GM23338 (cell line): ENCODE measurements at regions not wholly inside any gene's neighbourhood (a gene's known extent, or its start where the extent isn't known, plus 50 kb on each side); places are given as distances from the start of the nearest gene placed in this dataset.
"Not testable (repeated sequence)": the region's sequence is repeated elsewhere in the genome, so short reads cannot be mapped to it uniquely, and the experiment has no call there.

Source experiments
- ATAC-seq: fragments of 200-7000 bp; cut with Tn5 transposase; 3 replicates; pipeline ENCODE4 v1.9.1; 2020
- DNase-seq: peaks from one replicate; pipeline ENCODE4 v3.0.0-alpha.2; 2015; ENCODE audit warnings: low spot score
- H2AFZ ChIP-seq: fragments of 200-600 bp; sonication (generic); 2 replicates; pipeline ENCODE4 v1.8.0; 2016; ENCODE audit warnings: antibody characterized with exemption, mild to moderate bottlenecking, moderate library complexity
- H3F3A ChIP-seq: fragments of 200-600 bp; sonication (generic); replicated peaks from 2 replicates; pipeline ENCODE4 v1.8.0; 2017; ENCODE audit warnings: antibody characterized with exemption, mixed run types, low read depth
- H3K27ac ChIP-seq: fragments of 200-600 bp; sonication (generic); 2 replicates; pipeline ENCODE4 v1.6.1; 2016; ENCODE audit warnings: low read depth
- H3K27me3 ChIP-seq: fragments of 200-600 bp; sonication (generic); 2 replicates; pipeline ENCODE4 v1.8.0; 2016; ENCODE audit warnings: mild to moderate bottlenecking, mixed run types, moderate library complexity; ENCODE audit not compliant: insufficient read depth
- H3K36me3 ChIP-seq: fragments of 200-600 bp; sonication (generic); 2 replicates; pipeline ENCODE4 v1.8.0; 2016; ENCODE audit warnings: mild to moderate bottlenecking; ENCODE audit not compliant: insufficient read depth
- H3K4me1 ChIP-seq: fragments of 200-600 bp; sonication (generic); 2 replicates; pipeline ENCODE4 v1.8.0; 2016; ENCODE audit warnings: mild to moderate bottlenecking, moderate library complexity; ENCODE audit not compliant: insufficient read depth
- H3K4me2 ChIP-seq: fragments of 200-600 bp; sonication (generic); 2 replicates; pipeline ENCODE4 v1.7.1; 2017; ENCODE audit warnings: mixed run types
- H3K4me3 ChIP-seq: fragments of 200-600 bp; sonication (generic); 2 replicates; pipeline ENCODE4 v1.6.1; 2016; ENCODE audit warnings: mixed run types
- H3K79me2 ChIP-seq: fragments of 200-600 bp; sonication (generic); replicated peaks from 2 replicates; pipeline ENCODE4 v1.8.0; 2017; ENCODE audit warnings: mild to moderate bottlenecking; ENCODE audit not compliant: insufficient read depth
- H3K9me2 ChIP-seq: fragments of 200-600 bp; sonication (generic); 2 replicates; pipeline ENCODE4 v1.8.0; 2017; ENCODE audit not compliant: insufficient read depth
- H4K20me1 ChIP-seq: fragments of 200-600 bp; sonication (generic); replicated peaks from 2 replicates; pipeline ENCODE4 v1.8.0; 2017; ENCODE audit warnings: mild to moderate bottlenecking; ENCODE audit not compliant: insufficient read depth
- H3K27ac Mint-ChIP-seq: 2 replicates; pipeline ENCODE4 v1.8.0; 2020; ENCODE audit warnings: inconsistent platforms, mild to moderate bottlenecking, moderate library complexity, mixed read lengths
- H3K27me3 Mint-ChIP-seq: 3 replicates; pipeline ENCODE4 v1.8.0; 2022; ENCODE audit warnings: low read depth, mild to moderate bottlenecking, moderate library complexity, mixed read lengths, inconsistent platforms; ENCODE audit not compliant: insufficient read depth, poor library complexity
- H3K36me3 Mint-ChIP-seq: 3 replicates; pipeline ENCODE4 v1.8.0; 2021; ENCODE audit warnings: low read depth, mild to moderate bottlenecking, inconsistent platforms, moderate library complexity, mixed read lengths
- H3K4me1 Mint-ChIP-seq: 3 replicates; pipeline ENCODE4 v1.8.0; 2020; ENCODE audit warnings: mild to moderate bottlenecking, inconsistent platforms, mixed read lengths
- H3K4me3 Mint-ChIP-seq: 3 replicates; pipeline ENCODE4 v1.8.0; 2021; ENCODE audit warnings: moderate library complexity, mild to moderate bottlenecking, inconsistent platforms, mixed read lengths
- H3K9me3 Mint-ChIP-seq: 3 replicates; pipeline ENCODE4 v1.8.0; 2020; ENCODE audit warnings: moderate library complexity, mild to moderate bottlenecking, inconsistent platforms, mixed read lengths
- EZH2 ChIP-seq: fragments of 200-600 bp; sonication (generic); IDR thresholded peaks from one replicate; pipeline ENCODE4 v1.8.0; 2017; ENCODE audit warnings: antibody characterized with exemption, mild to moderate bottlenecking, low read depth; ENCODE audit not compliant: unreplicated experiment
- JUNB ChIP-seq: IDR thresholded peaks from one replicate; pipeline ENCODE4 v1.6.1; 2016; ENCODE audit warnings: antibody characterized with exemption; ENCODE audit not compliant: unreplicated experiment
- NANOG ChIP-seq: IDR thresholded peaks from 2 replicates; pipeline ENCODE4 v1.6.1; 2016; ENCODE audit warnings: antibody characterized with exemption, borderline replicate concordance
- REST ChIP-seq: IDR thresholded peaks from one replicate; pipeline ENCODE4 v1.6.1; 2018; ENCODE audit warnings: antibody characterized with exemption; ENCODE audit not compliant: unreplicated experiment
- STAT1 ChIP-seq: IDR thresholded peaks from one replicate; pipeline ENCODE4 v1.6.1; 2016; ENCODE audit warnings: antibody characterized with exemption; ENCODE audit not compliant: unreplicated experiment
- ZNF331 ChIP-seq: fragments of 250-450 bp; sonication (Bioruptor Pico); IDR thresholded peaks from 2 replicates; pipeline ENCODE4 v1.5.0; 2020; ENCODE audit warnings: low read depth, mild to moderate bottlenecking, moderate library complexity
- TF ChIP-seq, protein P1 (sequence below), 2 experiments: fragments of 200-600 bp in 1 of 2; sonication (generic) in 1 of 2; conservative IDR thresholded peaks; 2 replicates each; pipeline versions ENCODE4 v1.5.1 to v1.6.1; 2016 to 2017; ENCODE audit warnings: antibody characterized with exemption in 2 of 2, low read depth in 2 of 2, mild to moderate bottlenecking in 2 of 2, moderate library complexity in 1 of 2

GRCh38 chr15:62417439-62417838, 252.4 kb upstream of the C2CD4B start (continued):
- TF ChIP-seq, protein P1, sequence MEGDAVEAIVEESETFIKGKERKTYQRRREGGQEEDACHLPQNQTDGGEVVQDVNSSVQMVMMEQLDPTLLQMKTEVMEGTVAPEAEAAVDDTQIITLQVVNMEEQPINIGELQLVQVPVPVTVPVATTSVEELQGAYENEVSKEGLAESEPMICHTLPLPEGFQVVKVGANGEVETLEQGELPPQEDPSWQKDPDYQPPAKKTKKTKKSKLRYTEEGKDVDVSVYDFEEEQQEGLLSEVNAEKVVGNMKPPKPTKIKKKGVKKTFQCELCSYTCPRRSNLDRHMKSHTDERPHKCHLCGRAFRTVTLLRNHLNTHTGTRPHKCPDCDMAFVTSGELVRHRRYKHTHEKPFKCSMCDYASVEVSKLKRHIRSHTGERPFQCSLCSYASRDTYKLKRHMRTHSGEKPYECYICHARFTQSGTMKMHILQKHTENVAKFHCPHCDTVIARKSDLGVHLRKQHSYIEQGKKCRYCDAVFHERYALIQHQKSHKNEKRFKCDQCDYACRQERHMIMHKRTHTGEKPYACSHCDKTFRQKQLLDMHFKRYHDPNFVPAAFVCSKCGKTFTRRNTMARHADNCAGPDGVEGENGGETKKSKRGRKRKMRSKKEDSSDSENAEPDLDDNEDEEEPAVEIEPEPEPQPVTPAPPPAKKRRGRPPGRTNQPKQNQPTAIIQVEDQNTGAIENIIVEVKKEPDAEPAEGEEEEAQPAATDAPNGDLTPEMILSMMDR (conservative IDR thresholded peaks at IDR 0.05; ENCODE audit: low read depth in 2 of 2): no peak
- TF ChIP-seq REST (no peak), EZH2 (no peak), ZNF331 (CRISPR knock-in tag) (no peak), JUNB (no peak), STAT1 (no peak)

DNA sequence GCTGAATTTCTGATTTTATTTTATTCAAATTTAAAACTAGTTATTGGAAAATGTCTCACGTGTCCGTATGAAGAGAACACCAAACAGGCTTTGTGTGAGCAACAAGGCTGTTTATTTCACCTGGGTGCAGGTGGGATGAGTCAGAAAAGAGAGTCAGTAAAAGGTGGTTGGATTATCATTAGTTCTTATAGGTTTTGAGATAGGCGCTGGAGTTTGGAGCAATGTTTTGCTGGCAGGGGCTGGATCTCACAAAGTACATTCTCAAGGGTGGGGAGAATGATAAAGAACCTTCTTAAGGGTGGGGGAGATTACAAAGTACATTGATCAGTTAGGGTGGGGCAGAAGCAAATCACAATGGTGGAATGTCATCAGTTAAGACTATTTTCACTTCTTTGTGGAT, 253.4 kb upstream of the C2CD4B start:
- H3K4me3 ChIP-seq, H3K27me3 ChIP-seq, H3F3A ChIP-seq, ATAC-seq, H3K36me3 ChIP-seq, H3K9me3 Mint-ChIP-seq, H3K27me3 Mint-ChIP-seq, H3K36me3 Mint-ChIP-seq, DNase-seq, H3K4me3 Mint-ChIP-seq, H3K27ac ChIP-seq, H3K4me2 ChIP-seq, H2AFZ ChIP-seq, H3K9me2 ChIP-seq, H4K20me1 ChIP-seq, H3K27ac Mint-ChIP-seq: not testable (repeated sequence)
- peaks cover 30% of the 10 kb centered on the region for H3K4me1 Mint-ChIP-seq
- Histone ChIP-seq H3K79me2 (peaks cover 20% of the 10 kb centered on the region), H3K4me1 (peaks cover 15% of the 10 kb centered on the region)

- Mint-ChIP-seq H3K9me3 (no peaks in the 10 kb centered on the region), H3K4me3 (no peak overlapping the region), H3K27me3 (peaks cover 4% of the 10 kb centered on the region), H3K27ac (no peak overlapping the region), H3K4me1 (peaks cover 30% of the 10 kb centered on the region), H3K36me3 (no peaks in the 10 kb centered on the region)
- Histone ChIP-seq H4K20me1 (no peaks in the 10 kb centered on the region; the same call in 1 of the 2 replicates), H3K4me2 (no peak overlapping the region), H3K36me3 (no peaks in the 10 kb centered on the region), H3K27me3 (no peaks in the 10 kb centered on the region), H3F3A (no peaks in the 10 kb centered on the region), H3K4me1 (peaks cover 15% of the 10 kb centered on the region), H3K4me3 (no peak overlapping the region), H3K9me2 (0 out of 2 replicates have a peak, but pooled peaks cover 3% of the 10 kb centered on the region), H3K27ac (no peak overlapping the region), H2AFZ (no peak overlapping the region), H3K79me2 (peaks cover 19% of the 10 kb centered on the region)
- ATAC-seq: no peak
- DNase-seq: no peak
- TF ChIP-seq NANOG (no peak), STAT1 (no peak), JUNB (no peak), ZNF331 (CRISPR knock-in tag) (no peak)
- TF ChIP-seq, protein P1 (conservative IDR thresholded peaks at IDR 0.05; ENCODE audit: low read depth in 2 of 2): no peak
Observed at GRCh38 chr15:62419192-62419591, 254.1 kb upstream of the C2CD4B start.
